ENCODE measurements at regions not wholly inside any gene's neighbourhood (a gene's known extent, or its start where the extent isn't known, plus 50 kb on each side); places are given as distances from the start of the nearest gene placed in this dataset.
"Not testable (repeated sequence)": the region's sequence is repeated elsewhere in the genome, so short reads cannot be mapped to it uniquely, and the experiment has no call there.

GRCh38 chr3:144816323-144816722 is 844.7 kb downstream of the DIPK2A start:
- DNase-seq = no peak
- no peak for TF ChIP-seq CTCF (IDR thresholded peaks at IDR 0.05)
- H3K36me3 ChIP-seq = no peaks in the 10 kb centered on the region
- H3K27me3 ChIP-seq = no peaks in the 10 kb centered on the region
- H3K9ac ChIP-seq (ENCODE audit: low read depth in 2 of 2, low read length in 2 of 2) = no peak overlapping the region
- no peaks in the 10 kb centered on the region for H3K9me3 ChIP-seq
- intact Hi-C loops (cut with DNase I) = no loop called here
- no peaks in the 10 kb centered on the region for H3K4me1 ChIP-seq
- H3K27ac ChIP-seq = no peak overlapping the region
- H3K4me3 ChIP-seq = no peak overlapping the region

GRCh38 chr3:144818973-144819372 is 847.4 kb downstream of the DIPK2A start:
- intact Hi-C loops (cut with DNase I) = no loop called here
- Histone ChIP-seq H3K4me1 (no peaks in the 10 kb centered on the region), H3K27ac (no peak overlapping the region), H3K36me3 (no peaks in the 10 kb centered on the region), H3K27me3 (no peaks in the 10 kb centered on the region), H3K4me3 (no peak overlapping the region), H3K9me3 (no peaks in the 10 kb centered on the region), H3K9ac (ENCODE audit: low read depth in 2 of 2, low read length in 2 of 2) (no peak overlapping the region)
- TF ChIP-seq CTCF (IDR thresholded peaks at IDR 0.05) = no peak
- no peak for DNase-seq

- intact Hi-C loops (cut with DNase I); H3K27me3 ChIP-seq; DNase-seq: not testable (repeated sequence)
These were observed 848.6 kb downstream of the DIPK2A start for GRCh38 chr3:144820232-144820631.

GRCh38 chr3:144820726-144821125 is 849.1 kb downstream of the DIPK2A start:
- Histone ChIP-seq H3K4me1 (no peaks in the 10 kb centered on the region), H3K36me3 (no peaks in the 10 kb centered on the region), H3K27me3 (no peaks in the 10 kb centered on the region), H3K9ac (ENCODE audit: low read depth in 2 of 2, low read length in 2 of 2) (no peak overlapping the region), H3K4me3 (no peak overlapping the region), H3K27ac (no peak overlapping the region), H3K9me3 (no peaks in the 10 kb centered on the region)
- intact Hi-C loops (cut with DNase I) = no loop called here
- no peak for DNase-seq
- TF ChIP-seq CTCF (IDR thresholded peaks at IDR 0.05) = no peak

More at GRCh38 chr3:144820232-144820631, 848.6 kb downstream of the DIPK2A start:
- not testable (repeated sequence) for H3K4me1 ChIP-seq; H3K36me3 ChIP-seq; H3K4me3 ChIP-seq; H3K9ac ChIP-seq (ENCODE audit: low read depth in 2 of 2, low read length in 2 of 2); H3K27ac ChIP-seq; H3K9me3 ChIP-seq

GRCh38 chr3:144821583-144821982 is 850.0 kb downstream of the DIPK2A start:
- intact Hi-C loops (cut with DNase I) = no loop called here
- no peak overlapping the region for H3K4me3 ChIP-seq
- no peaks in the 10 kb centered on the region for H3K9me3 ChIP-seq
- H3K27me3 ChIP-seq = no peaks in the 10 kb centered on the region
- DNase-seq = no peak
- TF ChIP-seq CTCF (IDR thresholded peaks at IDR 0.05) = no peak
- no peak overlapping the region for H3K27ac ChIP-seq
- H3K9ac ChIP-seq (ENCODE audit: low read depth in 2 of 2, low read length in 2 of 2) = no peak overlapping the region
- no peaks in the 10 kb centered on the region for H3K4me1 ChIP-seq
- H3K36me3 ChIP-seq = no peaks in the 10 kb centered on the region

GRCh38 chr3:144822671-144823070 is 851.0 kb downstream of the DIPK2A start:
- Histone ChIP-seq H3K27me3 (no peaks in the 10 kb centered on the region), H3K9ac (ENCODE audit: low read depth in 2 of 2, low read length in 2 of 2) (no peak overlapping the region), H3K36me3 (no peaks in the 10 kb centered on the region), H3K9me3 (no peaks in the 10 kb centered on the region), H3K27ac (no peak overlapping the region), H3K4me1 (no peaks in the 10 kb centered on the region), H3K4me3 (no peak overlapping the region)
- DNase-seq = no peak
- no peak for TF ChIP-seq CTCF (IDR thresholded peaks at IDR 0.05)
- intact Hi-C loops (cut with DNase I) = no loop called here

Data from colonic mucosa (tissue), 4 donors.